Gastrocnemius medialis (tissue), 4 donors: ENCODE measurements at regions not wholly inside any gene's neighbourhood (a gene's known extent, or its start where the extent isn't known, plus 50 kb on each side); places are given as distances from the start of the nearest gene placed in this dataset.
"Not testable (repeated sequence)": the region's sequence is repeated elsewhere in the genome, so short reads cannot be mapped to it uniquely, and the experiment has no call there.

Experiments used
- ATAC-seq, 2 donors: fragments of 150-250 bp; one replicate each; pipeline ENCODE4 v1.9.1; 2016
- DNase-seq, 2 donors: peaks; one replicate each; pipeline ENCODE4 v3.0.0-alpha.2; 2019
- H3K27ac ChIP-seq, 4 donors: fragments of 200-600 bp; sonication (generic); 1 replicate in 1 of 4; 2 replicates in 3 of 4; pipeline ENCODE4 v1.5.1; 2016 to 2018; ENCODE audit warnings: mild to moderate bottlenecking in 2 of 4, moderate library complexity in 1 of 4
- H3K27me3 ChIP-seq, 3 donors: fragments of 200-600 bp; sonication (generic) in 2 of 3; 1 replicate in 1 of 3; 2 replicates in 2 of 3; pipeline versions ENCODE4 v1.5.1 to v1.6.0; 2016 to 2019; ENCODE audit warnings: mild to moderate bottlenecking in 1 of 3, moderate library complexity in 1 of 3
- H3K36me3 ChIP-seq, 2 donors: fragments of 200-600 bp; sonication (generic) in 1 of 2; one replicate each; pipeline ENCODE4 v1.5.1; 2017 to 2018
- H3K4me1 ChIP-seq, 2 donors: fragments of 200-600 bp; sonication (generic) in 1 of 2; one replicate each; pipeline ENCODE4 v1.5.1; 2016 to 2017; ENCODE audit warnings: mild to moderate bottlenecking in 2 of 2
- H3K4me3 ChIP-seq, 4 donors: fragments of 200-600 bp; sonication (generic) in 3 of 4; 1 replicate in 1 of 4; 2 replicates in 3 of 4; pipeline ENCODE4 v1.5.1; 2016 to 2019; ENCODE audit warnings: mild to moderate bottlenecking in 2 of 4
- H3K9me3 ChIP-seq, 3 donors: fragments of 200-600 bp; sonication (generic) in 2 of 3; 1 replicate in 1 of 3; 2 replicates in 2 of 3; pipeline ENCODE4 v1.5.1; 2016 to 2019
- POLR2A ChIP-seq, 2 donors: fragments of 450-650 bp; IDR thresholded peaks; one replicate each; pipeline ENCODE4 v1.6.1; 2017; ENCODE audit warnings: antibody characterized with exemption in 2 of 2, mild to moderate bottlenecking in 2 of 2, moderate library complexity in 2 of 2
- in situ Hi-C, 4 donors: fragments of 200-750 bp; cut with MboI; loops; one replicate each; pipeline versions ENCODE4 v1.15.0 to v1.8.0; 2017; ENCODE audit warnings: low sequenced_read_pairs in 4 of 4
- intact Hi-C: fragments of 100-400 bp; cut with DNase I; formaldehyde crosslinking; loops from one replicate; pipeline ENCODE4 v1.15.1; 2023; ENCODE audit warnings: low total_unique reads
- TF ChIP-seq, protein P1 (sequence below), 5 experiments: fragments of 450-650 bp in 3 of 5; fragments of 200-600 bp in 2 of 5; sonication (generic) in 2 of 5; IDR thresholded peaks in 4 of 5; conservative IDR thresholded peaks in 1 of 5; 1 replicate in 4 of 5; 2 replicates in 1 of 5; pipeline ENCODE4 v1.5.1; 2016 to 2019; ENCODE audit warnings: antibody characterized with exemption in 5 of 5, mild to moderate bottlenecking in 3 of 5, moderate library complexity in 3 of 5

DNA sequence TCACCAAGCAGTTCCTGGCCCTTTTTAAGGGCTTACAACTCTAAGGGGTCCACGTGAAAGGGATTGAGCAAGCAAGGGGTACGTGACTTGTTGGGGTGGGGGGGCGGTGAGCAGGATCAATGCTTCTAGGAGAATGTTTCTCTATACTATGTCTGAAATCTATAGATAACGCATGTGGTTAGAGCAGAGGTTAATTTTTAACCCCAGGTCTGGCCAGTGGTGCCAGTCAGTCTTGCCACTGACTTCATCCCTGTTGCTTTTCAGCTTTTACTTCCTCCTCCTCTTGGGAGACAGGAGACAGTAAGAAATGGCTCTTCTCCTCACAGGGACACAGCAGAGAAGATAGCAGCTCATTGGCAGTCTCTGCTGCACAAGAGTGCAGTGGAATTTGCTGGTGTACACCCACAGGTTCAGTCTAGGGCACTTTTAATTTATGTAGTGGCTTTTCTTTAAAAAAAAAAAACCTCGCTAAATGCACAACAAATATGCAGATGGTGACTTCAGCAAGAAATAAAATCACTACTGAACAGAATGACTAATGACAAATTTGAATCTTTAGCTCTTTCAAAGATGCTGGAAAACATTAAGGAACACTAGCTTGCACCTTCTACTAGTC, 190.5 kb downstream of the CCNG2 start:
- H3K4me1 ChIP-seq: no peaks in the 10 kb centered on the region
- no peak for ATAC-seq

DNA sequence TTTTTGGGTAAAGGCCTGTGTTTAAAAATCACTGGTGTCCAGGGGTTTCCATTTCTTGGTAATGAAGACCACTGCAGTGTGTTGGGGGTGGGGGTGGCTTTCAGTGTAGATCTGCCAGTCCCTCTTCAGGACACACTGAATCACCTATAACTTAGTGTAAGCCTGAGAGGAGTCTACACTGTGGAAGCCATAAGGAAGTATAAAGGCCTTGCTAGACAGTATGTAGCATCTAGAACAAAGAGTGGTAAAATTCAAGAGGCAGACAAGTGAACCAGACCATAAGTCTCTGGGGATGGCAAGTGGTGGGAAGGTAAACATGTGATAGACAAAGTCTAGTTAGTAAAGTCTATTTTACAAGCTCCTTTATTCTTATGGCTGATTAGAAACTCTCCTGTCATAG, 191.8 kb downstream of the CCNG2 start:
- in situ Hi-C loops: no loop called here
- Histone ChIP-seq H3K36me3 (no peaks in the 10 kb centered on the region), H3K9me3 (no peaks in the 10 kb centered on the region), H3K27ac (no peak overlapping the region), H3K4me3 (no peak overlapping the region), H3K27me3 (no peaks in the 10 kb centered on the region), H3K4me1 (no peaks in the 10 kb centered on the region)
- DNase-seq (no peak), ATAC-seq (no peak)
- intact Hi-C loops: no loop called here
- TF ChIP-seq POLR2A (IDR thresholded peaks at IDR 0.05): no peak

More for the DNA sequence above, 190.5 kb downstream of the CCNG2 start:
- in situ Hi-C loops: no loop called here
- DNase-seq: no peak
- H3K36me3 ChIP-seq: no peaks in the 10 kb centered on the region
- no peak for TF ChIP-seq POLR2A (IDR thresholded peaks at IDR 0.05)
- TF ChIP-seq, protein P1, sequence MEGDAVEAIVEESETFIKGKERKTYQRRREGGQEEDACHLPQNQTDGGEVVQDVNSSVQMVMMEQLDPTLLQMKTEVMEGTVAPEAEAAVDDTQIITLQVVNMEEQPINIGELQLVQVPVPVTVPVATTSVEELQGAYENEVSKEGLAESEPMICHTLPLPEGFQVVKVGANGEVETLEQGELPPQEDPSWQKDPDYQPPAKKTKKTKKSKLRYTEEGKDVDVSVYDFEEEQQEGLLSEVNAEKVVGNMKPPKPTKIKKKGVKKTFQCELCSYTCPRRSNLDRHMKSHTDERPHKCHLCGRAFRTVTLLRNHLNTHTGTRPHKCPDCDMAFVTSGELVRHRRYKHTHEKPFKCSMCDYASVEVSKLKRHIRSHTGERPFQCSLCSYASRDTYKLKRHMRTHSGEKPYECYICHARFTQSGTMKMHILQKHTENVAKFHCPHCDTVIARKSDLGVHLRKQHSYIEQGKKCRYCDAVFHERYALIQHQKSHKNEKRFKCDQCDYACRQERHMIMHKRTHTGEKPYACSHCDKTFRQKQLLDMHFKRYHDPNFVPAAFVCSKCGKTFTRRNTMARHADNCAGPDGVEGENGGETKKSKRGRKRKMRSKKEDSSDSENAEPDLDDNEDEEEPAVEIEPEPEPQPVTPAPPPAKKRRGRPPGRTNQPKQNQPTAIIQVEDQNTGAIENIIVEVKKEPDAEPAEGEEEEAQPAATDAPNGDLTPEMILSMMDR (IDR thresholded peaks at IDR 0.05 in 4 of 5, conservative IDR thresholded peaks at IDR 0.05 in 1 of 5): no peak
- intact Hi-C loops: no loop called here
- no peaks in the 10 kb centered on the region for H3K9me3 ChIP-seq
- H3K27ac ChIP-seq: no peak overlapping the region
- H3K27me3 ChIP-seq: peaks cover 0 to under 1% (median 0%) of the 10 kb centered on the region in 3 donors
- no peak overlapping the region for H3K4me3 ChIP-seq

DNA sequence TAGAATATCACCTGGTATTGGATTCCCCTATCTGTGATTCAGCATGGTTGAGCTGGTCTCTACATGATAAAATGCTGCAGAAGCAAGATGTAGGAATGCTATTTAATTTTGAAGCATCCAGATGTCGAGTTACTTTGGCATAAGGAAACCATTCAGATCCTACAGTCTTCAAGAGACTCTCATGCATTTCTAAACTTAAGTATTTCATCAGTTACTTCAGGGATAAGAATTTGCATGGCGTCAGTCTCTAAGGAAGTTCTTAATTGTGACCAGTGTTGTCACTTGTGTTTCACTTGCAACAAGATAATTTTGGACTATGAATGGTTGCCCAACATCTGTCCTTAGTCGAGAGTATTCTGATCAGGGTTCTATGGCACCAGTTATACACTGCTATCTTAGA, 192.4 kb downstream of the CCNG2 start:
- no peak for DNase-seq
- H3K27ac ChIP-seq: no peak overlapping the region
- H3K9me3 ChIP-seq: no peaks in the 10 kb centered on the region
- TF ChIP-seq, protein P1 (IDR thresholded peaks at IDR 0.05 in 4 of 5, conservative IDR thresholded peaks at IDR 0.05 in 1 of 5): no peak
- no peak for TF ChIP-seq POLR2A (IDR thresholded peaks at IDR 0.05)
- no peaks in the 10 kb centered on the region for H3K36me3 ChIP-seq
- no peak overlapping the region for H3K4me3 ChIP-seq
- no peaks in the 10 kb centered on the region for H3K27me3 ChIP-seq
- intact Hi-C loops (no loop called here), in situ Hi-C loops (no loop called here)
- H3K4me1 ChIP-seq: no peaks in the 10 kb centered on the region
- ATAC-seq: no peak

DNA sequence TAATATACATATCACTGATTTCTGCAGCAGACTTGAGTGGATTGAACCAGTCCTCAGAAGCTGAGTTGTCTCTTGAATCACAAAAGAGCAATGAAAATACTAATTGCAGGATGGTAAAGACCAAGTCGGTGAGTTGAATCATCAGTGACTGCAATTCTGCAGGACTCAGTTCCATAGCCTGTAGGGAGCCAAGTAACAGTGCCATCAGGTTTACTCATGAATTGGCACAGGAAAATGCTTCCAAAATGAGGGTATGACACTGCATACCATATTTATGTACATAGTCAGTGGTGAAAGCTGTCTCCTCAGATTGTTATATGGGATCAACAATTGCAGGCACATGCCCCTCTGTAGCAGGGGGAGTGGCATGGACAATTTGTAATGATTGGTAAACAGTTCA, 192.8 kb downstream of the CCNG2 start:
- Histone ChIP-seq H3K4me1 (no peaks in the 10 kb centered on the region), H3K36me3 (no peaks in the 10 kb centered on the region), H3K27me3 (no peaks in the 10 kb centered on the region), H3K9me3 (no peaks in the 10 kb centered on the region), H3K27ac (no peak overlapping the region), H3K4me3 (no peak overlapping the region)
- TF ChIP-seq POLR2A (IDR thresholded peaks at IDR 0.05): no peak
- TF ChIP-seq, protein P1 (IDR thresholded peaks at IDR 0.05 in 4 of 5, conservative IDR thresholded peaks at IDR 0.05 in 1 of 5): no peak
- ATAC-seq (no peak), DNase-seq (no peak)
- intact Hi-C loops (no loop called here), in situ Hi-C loops (no loop called here)

DNA sequence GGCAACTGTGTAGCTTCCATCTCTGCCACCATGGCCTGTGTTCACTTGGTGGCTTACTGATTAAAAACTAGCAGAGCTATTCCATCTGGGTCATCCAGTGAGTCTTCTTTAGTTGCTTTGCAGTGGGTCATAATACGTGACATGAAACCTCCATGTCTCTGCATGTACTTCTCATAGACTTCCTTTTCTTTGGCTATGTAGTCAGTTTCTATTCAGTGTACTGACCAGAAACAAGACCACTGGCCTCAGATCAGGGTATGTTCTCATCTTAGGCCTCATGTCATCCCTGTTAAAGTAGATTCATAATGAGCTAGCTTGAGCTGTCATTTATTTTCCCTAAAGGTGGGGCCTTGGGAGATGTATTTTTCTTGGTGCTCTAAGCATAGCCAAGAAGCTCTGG, 195.2 kb downstream of the CCNG2 start:
- Histone ChIP-seq H3K4me1 (no peaks in the 10 kb centered on the region), H3K9me3 (no peaks in the 10 kb centered on the region), H3K27ac (no peak overlapping the region), H3K27me3 (no peaks in the 10 kb centered on the region), H3K36me3 (no peaks in the 10 kb centered on the region), H3K4me3 (no peak overlapping the region)
- DNase-seq: no peak
- TF ChIP-seq POLR2A (IDR thresholded peaks at IDR 0.05): no peak
- TF ChIP-seq, protein P1 (IDR thresholded peaks at IDR 0.05 in 4 of 5, conservative IDR thresholded peaks at IDR 0.05 in 1 of 5): no peak
- intact Hi-C loops: no loop called here
- no peak for ATAC-seq
- in situ Hi-C loops: no loop called here

DNA sequence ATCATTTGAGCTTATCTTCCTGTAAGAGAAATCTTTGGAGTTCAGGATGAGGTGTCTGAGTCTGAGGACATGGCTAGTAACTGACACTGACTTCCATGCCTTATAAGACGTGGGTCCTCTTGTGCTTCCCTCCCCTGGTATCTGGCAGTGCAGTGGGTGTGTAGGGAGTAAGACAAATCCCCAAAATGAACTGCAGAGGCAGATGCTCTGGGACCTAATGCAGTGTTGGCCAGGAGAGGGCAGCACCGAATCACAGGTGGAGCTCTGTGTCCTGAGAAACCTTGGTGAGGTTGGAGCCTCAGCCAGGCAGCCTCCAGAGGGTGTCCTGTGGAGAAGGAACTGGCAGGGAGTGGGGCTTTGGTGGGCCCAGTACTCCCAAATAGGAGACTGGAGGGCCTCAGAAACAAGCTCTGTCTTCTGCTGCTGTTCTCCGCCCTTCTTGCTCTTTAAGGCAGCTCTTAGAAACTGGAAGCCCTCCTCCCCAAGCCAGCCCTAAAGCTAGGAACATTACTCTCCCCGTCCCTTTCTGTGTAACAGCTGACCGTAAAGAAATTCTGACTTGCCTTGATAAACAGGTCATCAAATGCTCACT, 196.8 kb downstream of the CCNG2 start:
- DNase-seq, intact Hi-C loops, in situ Hi-C loops, H3K27me3 ChIP-seq, H3K4me1 ChIP-seq, H3K4me3 ChIP-seq, H3K27ac ChIP-seq, H3K9me3 ChIP-seq, H3K36me3 ChIP-seq: not testable (repeated sequence)
- ATAC-seq: peak in 1 of 2 donors; percentile 30
